BE2C (cell line): ENCODE measurements at regions not wholly inside any gene's neighbourhood (a gene's known extent, or its start where the extent isn't known, plus 50 kb on each side); places are given as distances from the start of the nearest gene placed in this dataset.

ENCODE experiments used
- DNase-seq: peaks from one replicate; pipeline ENCODE4 v3.0.0-alpha.2; 2020
- H3K27me3 ChIP-seq: fragments of 250-450 bp; sonication (Bioruptor Pico); 2 replicates; pipeline ENCODE4 v1.5.1; 2020; ENCODE audit warnings: mild to moderate bottlenecking
- H3K36me3 ChIP-seq: fragments of 250-450 bp; sonication (Bioruptor Pico); 2 replicates; pipeline ENCODE4 v1.5.1; 2020; ENCODE audit warnings: mild to moderate bottlenecking
- H3K4me1 ChIP-seq: fragments of 250-450 bp; sonication (Bioruptor Pico); 2 replicates; pipeline ENCODE4 v1.5.1; 2020
- H3K4me3 ChIP-seq: 2 replicates; pipeline ENCODE4 v1.5.1; 2011; ENCODE audit warnings: low read depth, low read length
- H3K9me3 ChIP-seq: fragments of 250-450 bp; sonication (Bioruptor Pico); 2 replicates; pipeline ENCODE4 v1.5.1; 2020
- CTCF ChIP-seq: IDR thresholded peaks from 2 replicates; pipeline ENCODE4 v1.5.1; 2012; ENCODE audit warnings: mild to moderate bottlenecking, low read depth, low read length

- H3K36me3 ChIP-seq: no peaks in the 10 kb centered on the region
- no peak overlapping the region for H3K4me3 ChIP-seq
- no peaks in the 10 kb centered on the region for H3K4me1 ChIP-seq
- H3K9me3 ChIP-seq: no peaks in the 10 kb centered on the region
- TF ChIP-seq CTCF: no peak
- H3K27me3 ChIP-seq: no peaks in the 10 kb centered on the region
- no peak for DNase-seq
These were observed 155.1 kb upstream of the CNTN4 start for GRCh38 chr3:1943395-1944118.

- TF ChIP-seq CTCF: no peak
- no peak for DNase-seq
- Histone ChIP-seq H3K36me3 (no peaks in the 10 kb centered on the region), H3K4me1 (no peaks in the 10 kb centered on the region), H3K27me3 (no peaks in the 10 kb centered on the region), H3K4me3 (no peak overlapping the region), H3K9me3 (no peaks in the 10 kb centered on the region)
These were observed 153.0 kb upstream of the CNTN4 start for GRCh38 chr3:1945698-1946097.

- Histone ChIP-seq H3K4me1 (no peaks in the 10 kb centered on the region), H3K36me3 (no peaks in the 10 kb centered on the region), H3K9me3 (no peaks in the 10 kb centered on the region), H3K4me3 (no peak overlapping the region), H3K27me3 (no peaks in the 10 kb centered on the region)
- DNase-seq: no peak
- no peak for TF ChIP-seq CTCF
These were observed 145.1 kb upstream of the CNTN4 start for GRCh38 chr3:1953536-1953935.

GRCh38 chr3:1954632-1955031 lies 144.0 kb upstream of the CNTN4 start:
- H3K9me3 ChIP-seq: no peaks in the 10 kb centered on the region
- H3K4me1 ChIP-seq: no peaks in the 10 kb centered on the region
- no peaks in the 10 kb centered on the region for H3K36me3 ChIP-seq
- no peak for DNase-seq
- no peak for TF ChIP-seq CTCF
- no peak overlapping the region for H3K4me3 ChIP-seq
- H3K27me3 ChIP-seq: no peaks in the 10 kb centered on the region

- Histone ChIP-seq H3K4me1 (no peaks in the 10 kb centered on the region), H3K27me3 (no peaks in the 10 kb centered on the region), H3K4me3 (no peak overlapping the region), H3K36me3 (no peaks in the 10 kb centered on the region), H3K9me3 (no peaks in the 10 kb centered on the region)
- TF ChIP-seq CTCF: no peak
- DNase-seq: no peak
These were observed 143.5 kb upstream of the CNTN4 start for GRCh38 chr3:1955170-1955569.

GRCh38 chr3:1955750-1956149 lies 142.9 kb upstream of the CNTN4 start:
- Histone ChIP-seq H3K36me3 (no peaks in the 10 kb centered on the region), H3K4me1 (no peaks in the 10 kb centered on the region), H3K9me3 (no peaks in the 10 kb centered on the region), H3K4me3 (no peak overlapping the region), H3K27me3 (no peaks in the 10 kb centered on the region)
- no peak for TF ChIP-seq CTCF
- DNase-seq: no peak
